HG03521 (cell line): ENCODE measurements at regions not wholly inside any gene's neighbourhood (a gene's known extent, or its start where the extent isn't known, plus 50 kb on each side); places are given as distances from the start of the nearest gene placed in this dataset.

Experiments
- ATAC-seq: cut with Tn5 transposase; IDR thresholded peaks from one replicate; pipeline ENCODE4 v1.9.1; 2021; ENCODE audit warnings: mild to moderate bottlenecking, moderate library complexity; ENCODE audit not compliant: unreplicated experiment

GRCh38 chr6:88360203-88360797, 194.2 kb upstream of the CNR1 start:
- no peak for ATAC-seq

GRCh38 chr6:88359530-88360202, 193.5 kb upstream of the CNR1 start:
- ATAC-seq = no peak

DNA sequence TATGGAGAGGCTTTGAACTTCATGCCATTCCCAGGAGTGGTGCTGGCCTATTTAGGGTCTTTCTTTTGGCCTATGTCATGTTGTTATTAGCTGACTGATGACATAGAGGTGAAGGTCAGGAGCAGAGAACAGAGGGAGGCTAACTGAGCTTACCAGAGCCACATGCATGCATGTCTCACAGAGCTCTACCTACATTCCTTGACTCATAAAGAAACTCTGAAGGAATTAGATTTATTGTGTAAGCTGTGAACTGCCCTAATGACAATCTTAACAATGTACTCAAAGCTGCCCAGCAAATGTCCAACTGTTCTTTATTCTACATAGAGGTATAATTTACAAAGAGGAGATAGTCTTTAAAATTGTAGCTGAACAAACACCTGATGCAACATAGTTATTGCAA, 192.7 kb upstream of the CNR1 start:
- no peak for ATAC-seq

DNA sequence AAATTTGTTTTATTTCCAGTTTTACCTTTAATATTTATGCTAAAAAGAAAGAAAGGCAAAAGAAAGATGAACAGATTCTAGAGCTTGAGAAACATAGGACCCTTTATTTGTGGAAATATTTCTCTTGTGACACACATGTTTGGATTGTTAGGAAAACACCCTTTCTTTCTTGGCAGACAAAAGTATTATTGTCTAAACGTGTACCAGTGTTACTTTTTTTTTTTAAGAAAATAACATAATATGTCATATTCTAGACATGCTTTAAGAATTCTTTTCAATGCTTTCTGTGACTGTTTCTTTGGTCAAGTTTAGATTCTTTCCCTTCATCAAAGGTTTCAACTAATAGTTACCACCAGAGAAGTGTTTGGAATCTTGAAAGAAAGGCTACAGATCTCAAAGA, 183.4 kb upstream of the CNR1 start:
- ATAC-seq = no peak

- ATAC-seq = no peak
Measured at GRCh38 chr6:88342336-88342735, 176.2 kb upstream of the CNR1 start.

- ATAC-seq = no peak
Measured at GRCh38 chr6:88339761-88340160, 173.6 kb upstream of the CNR1 start.

- ATAC-seq = no peak
Measured at GRCh38 chr6:88321306-88321705, 155.2 kb upstream of the CNR1 start.

DNA sequence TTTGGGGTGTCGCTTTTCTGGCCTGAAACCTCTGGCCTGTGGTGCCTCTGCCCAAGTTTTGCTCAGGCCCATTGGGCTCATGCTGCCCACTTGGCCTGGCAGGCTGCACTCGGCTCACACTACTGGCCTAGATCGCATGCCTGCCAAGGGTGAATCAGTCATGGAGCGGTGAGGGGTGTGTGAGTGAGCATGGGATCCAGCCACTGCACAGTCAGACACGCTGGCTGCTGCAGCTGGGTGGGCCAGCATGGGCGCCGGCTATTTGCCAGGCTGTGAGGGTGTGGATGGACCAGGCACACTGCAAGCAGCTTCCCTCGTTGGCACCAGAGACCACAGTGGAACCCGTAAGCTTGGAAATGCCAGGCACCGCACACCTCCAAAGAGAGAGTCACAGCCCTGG, 145.4 kb upstream of the CNR1 start:
- no peak for ATAC-seq

DNA sequence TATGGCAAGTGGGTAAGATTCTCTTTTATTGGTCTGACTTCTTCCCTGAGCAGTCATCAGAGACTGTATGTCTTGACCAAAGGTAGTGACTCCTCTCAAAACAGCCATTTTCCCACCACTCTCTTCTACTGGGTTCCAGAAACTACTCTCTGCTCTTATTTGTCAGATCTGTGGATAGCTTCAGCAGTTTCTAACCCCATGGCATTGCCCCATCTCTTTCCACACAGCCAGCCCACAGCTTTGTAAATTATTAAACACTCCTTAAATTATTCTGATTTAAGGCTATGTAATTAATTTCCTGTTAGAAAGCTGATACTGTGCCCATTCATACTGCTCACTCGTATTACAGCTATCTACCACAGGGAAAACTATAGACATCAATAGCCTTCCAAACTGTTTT, 138.4 kb upstream of the CNR1 start:
- no peak for ATAC-seq

DNA sequence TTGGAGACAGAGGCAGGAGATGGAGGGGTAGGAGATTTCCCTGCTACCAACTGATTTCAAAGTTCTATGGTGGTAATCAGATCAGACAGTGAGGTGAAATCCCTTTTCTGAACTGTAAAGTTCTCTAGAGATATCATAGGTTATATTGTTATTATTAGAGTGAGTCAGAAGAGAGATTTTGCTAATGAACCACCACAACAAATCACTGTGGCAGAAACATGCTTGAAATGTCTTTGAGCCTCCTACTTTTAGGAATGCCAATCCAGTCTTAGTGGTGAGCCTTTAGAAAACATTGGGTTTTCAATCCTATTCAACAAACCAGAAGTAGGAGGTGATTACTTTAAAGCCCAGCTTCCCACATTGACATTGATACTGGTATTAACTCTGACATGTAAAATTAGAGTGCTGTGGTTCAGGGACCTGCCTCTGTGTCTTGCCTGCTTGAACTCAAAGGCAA, 136.7 kb upstream of the CNR1 start:
- no peak for ATAC-seq

GRCh38 chr6:88301888-88302768, 136.0 kb upstream of the CNR1 start:
- ATAC-seq = no peak

GRCh38 chr6:88301256-88301655, 135.1 kb upstream of the CNR1 start:
- ATAC-seq = no peak

GRCh38 chr6:88298066-88298845, 132.1 kb upstream of the CNR1 start:
- ATAC-seq = no peak

DNA sequence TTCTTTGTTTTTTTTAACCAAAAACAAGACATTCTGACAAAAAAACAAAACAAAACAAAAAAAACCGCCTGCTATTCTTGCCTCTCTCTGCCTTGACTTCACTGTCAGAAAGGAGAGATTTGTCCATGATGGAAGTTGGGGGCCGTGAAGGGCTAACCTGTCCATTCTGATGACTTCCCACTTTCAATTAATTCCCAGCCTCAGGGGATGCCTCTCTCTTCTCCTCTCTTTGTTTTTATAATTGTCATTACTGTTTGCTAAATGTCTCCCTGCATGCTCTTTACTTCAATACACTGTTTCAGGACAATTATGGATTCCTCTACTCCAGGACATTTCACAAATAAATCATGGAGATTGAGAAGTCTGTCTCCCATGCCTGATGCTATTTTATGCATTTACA, 130.5 kb upstream of the CNR1 start:
- no peak for ATAC-seq

GRCh38 chr6:88295663-88296062, 129.5 kb upstream of the CNR1 start:
- ATAC-seq = no peak

- ATAC-seq = no peak
Measured at GRCh38 chr6:88294702-88295101, 128.6 kb upstream of the CNR1 start.

DNA sequence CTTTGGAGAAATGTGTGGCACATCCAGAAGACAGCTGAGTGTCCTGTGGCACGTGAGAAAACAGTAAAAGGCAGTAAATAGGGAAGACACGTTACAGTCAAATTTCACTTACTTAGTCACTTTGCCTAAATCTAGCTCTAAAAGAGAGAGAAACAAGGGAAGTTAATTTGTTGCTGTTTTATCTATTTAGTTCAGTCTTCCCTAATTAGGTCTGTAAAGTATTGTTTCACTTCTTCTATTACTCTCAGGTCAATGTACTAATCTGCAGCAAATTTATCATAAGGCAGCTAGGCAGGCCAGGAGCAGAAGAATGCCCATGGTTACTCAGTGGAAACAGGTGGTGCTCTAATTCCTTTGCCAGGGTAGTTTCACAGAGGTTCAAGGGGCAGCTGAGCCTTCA, 124.3 kb upstream of the CNR1 start:
- ATAC-seq = no peak

DNA sequence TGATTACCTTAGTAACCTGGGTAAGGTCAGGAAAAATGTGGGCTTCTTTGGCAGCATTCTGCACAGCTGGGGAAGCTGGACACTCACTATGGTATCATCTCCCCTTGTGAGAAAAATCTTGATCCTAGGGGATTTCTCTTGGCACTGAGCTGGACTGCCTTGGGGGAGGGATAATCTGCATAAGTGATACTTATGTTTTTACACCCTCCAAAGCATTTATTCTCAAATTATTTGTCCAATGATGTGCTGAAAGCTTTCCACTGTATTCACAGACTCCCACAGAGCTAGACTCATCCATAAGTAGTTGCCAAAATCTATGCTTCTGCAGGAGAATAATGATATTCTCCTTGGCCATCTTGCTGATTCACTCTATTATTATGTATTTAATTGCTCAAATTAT, 121.5 kb upstream of the CNR1 start:
- no peak for ATAC-seq

DNA sequence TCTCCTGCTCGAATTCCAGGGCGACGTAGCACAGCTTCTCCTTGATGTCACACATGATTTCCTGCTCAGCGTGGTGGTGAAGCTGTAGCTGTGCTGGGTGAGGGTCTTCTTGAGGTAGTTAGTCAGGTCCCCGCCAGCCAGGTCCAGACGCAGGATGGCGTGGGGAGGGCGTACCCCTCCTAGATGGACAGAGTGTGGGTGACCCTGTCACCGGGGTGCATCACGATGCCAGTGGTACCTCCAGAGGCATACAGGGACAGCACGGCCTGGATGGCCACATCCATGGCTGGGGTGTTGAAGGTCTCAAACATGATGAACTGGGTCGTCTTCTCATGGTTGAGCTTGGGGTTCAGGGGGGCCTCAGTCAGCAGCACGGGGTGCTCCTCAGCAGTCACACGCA, 110.2 kb upstream of the CNR1 start:
- no peak for ATAC-seq

DNA sequence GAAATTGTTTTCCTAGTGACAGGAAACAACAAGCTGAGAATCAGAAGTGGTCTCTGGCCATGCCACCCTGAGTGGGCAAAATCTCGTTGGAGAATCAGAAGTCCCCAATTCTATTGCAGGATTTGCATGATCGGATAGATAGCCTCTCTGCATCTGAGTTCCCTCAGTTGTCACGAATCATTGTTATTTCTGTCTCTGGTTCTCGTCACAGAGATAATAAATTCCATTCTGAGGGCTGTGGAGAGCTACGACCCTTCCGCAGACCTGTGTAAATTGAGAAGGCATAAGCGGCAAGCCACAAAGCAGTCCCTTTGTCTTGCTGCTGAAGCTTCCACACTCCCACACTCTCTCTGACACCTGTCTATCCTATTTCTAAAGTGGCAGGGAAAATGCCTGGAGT, 102.4 kb upstream of the CNR1 start:
- no peak for ATAC-seq

DNA sequence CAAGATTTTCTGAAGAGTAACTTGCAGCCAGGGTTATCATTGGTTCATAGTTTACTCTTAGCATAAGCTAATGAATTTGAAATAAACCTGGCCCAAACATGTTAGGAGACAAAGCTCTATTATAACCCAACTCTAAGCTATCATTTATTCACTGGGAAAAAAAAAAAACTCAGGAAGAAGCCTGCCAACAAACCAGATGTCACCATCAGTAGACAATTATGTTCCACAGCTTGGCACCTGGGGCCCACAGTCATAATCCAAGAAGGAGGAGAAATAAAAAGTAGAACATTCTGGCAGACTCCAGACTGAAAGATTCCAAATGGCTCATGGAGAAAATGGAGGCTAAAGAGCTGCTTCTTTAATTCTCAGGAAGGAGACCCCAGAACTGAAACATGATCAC, 100.0 kb upstream of the CNR1 start:
- ATAC-seq = no peak
